Coronary artery (tissue), 2 donors: ENCODE measurements at regions not wholly inside any gene's neighbourhood (a gene's known extent, or its start where the extent isn't known, plus 50 kb on each side); places are given as distances from the start of the nearest gene placed in this dataset.
A peak's percentile ranks its signal among the peaks of the same experiment; 100 is the strongest.
"Not testable (repeated sequence)": the region's sequence is repeated elsewhere in the genome, so short reads cannot be mapped to it uniquely, and the experiment has no call there.

Experiments used
- DNase-seq: peaks from one replicate; pipeline ENCODE4 v3.0.0-alpha.2; 2017; ENCODE audit warnings: low spot score
- H3K27ac ChIP-seq, 2 donors: fragments of 200-600 bp; sonication (generic); one replicate each; pipeline ENCODE4 v1.5.1; 2016 to 2019
- H3K4me3 ChIP-seq: fragments of 200-600 bp; sonication (generic); 2 replicates; pipeline ENCODE4 v1.5.1; 2016; ENCODE audit warnings: mild to moderate bottlenecking, moderate library complexity
- CTCF ChIP-seq: fragments of 200-600 bp; sonication (generic); IDR thresholded peaks from one replicate; pipeline ENCODE4 v1.5.1; 2019; ENCODE audit warnings: antibody characterized with exemption

GRCh38 chr6:97497713-97498331, 214.8 kb upstream of the MMS22L start:
- Histone ChIP-seq H3K4me3 (no peak overlapping the region), H3K27ac (no peak overlapping the region)
- DNase-seq, result no peak
- TF ChIP-seq CTCF, result peak; percentile 46

- Histone ChIP-seq H3K4me3 (no peak overlapping the region), H3K27ac (no peak overlapping the region)
- no peak for TF ChIP-seq CTCF
- DNase-seq, result no peak
Measured at GRCh38 chr6:97501853-97502252, 218.8 kb upstream of the MMS22L start.

- no peak for TF ChIP-seq CTCF
- no peak overlapping the region for H3K27ac ChIP-seq
- no peak overlapping the region for H3K4me3 ChIP-seq
- DNase-seq, result no peak
Measured at GRCh38 chr6:97508646-97509045, 225.6 kb upstream of the MMS22L start.

GRCh38 chr6:97513260-97513659, 230.2 kb upstream of the MMS22L start:
- H3K27ac ChIP-seq, H3K4me3 ChIP-seq, DNase-seq: not testable (repeated sequence)

- no peak for DNase-seq
- H3K27ac ChIP-seq, result no peak overlapping the region
- no peak overlapping the region for H3K4me3 ChIP-seq
- TF ChIP-seq CTCF, result no peak
Measured at GRCh38 chr6:97524811-97525210, 241.8 kb upstream of the MMS22L start.

GRCh38 chr6:97535800-97536199, 252.8 kb upstream of the MMS22L start:
- no peak for TF ChIP-seq CTCF
- DNase-seq, result no peak
- Histone ChIP-seq H3K4me3 (no peak overlapping the region), H3K27ac (no peak overlapping the region)

GRCh38 chr6:97548354-97548753, 265.3 kb upstream of the MMS22L start:
- no peak for DNase-seq
- Histone ChIP-seq H3K27ac (no peak overlapping the region), H3K4me3 (no peak overlapping the region)
- TF ChIP-seq CTCF, result no peak

- TF ChIP-seq CTCF, result no peak
- H3K27ac ChIP-seq, result no peak overlapping the region
- no peak for DNase-seq
- no peak overlapping the region for H3K4me3 ChIP-seq
Measured at GRCh38 chr6:97557355-97557754, 274.3 kb upstream of the MMS22L start.
